ENCODE measurements at regions not wholly inside any gene's neighbourhood (a gene's known extent, or its start where the extent isn't known, plus 50 kb on each side); places are given as distances from the start of the nearest gene placed in this dataset.

DNA sequence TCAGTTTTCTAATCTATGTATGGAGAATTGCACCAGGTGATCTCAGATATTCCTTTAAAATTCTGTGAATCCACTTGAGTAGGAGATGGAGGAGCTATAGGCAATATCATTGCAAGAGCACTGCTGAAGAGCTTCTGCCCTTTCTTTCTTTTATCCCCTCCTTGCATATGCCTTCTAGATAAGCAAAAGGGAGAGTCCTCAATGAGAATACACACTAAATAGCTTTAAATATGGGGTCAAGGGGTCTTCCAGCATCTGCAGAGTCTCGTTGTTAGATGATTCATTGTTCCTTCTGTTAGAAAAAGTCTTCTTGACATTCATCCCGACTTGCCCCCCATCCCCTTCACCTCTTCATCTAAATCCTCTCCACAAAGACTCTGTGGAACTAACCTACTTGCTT lies 156.1 kb downstream of the PIK3R1 start:
- H3K4me3 ChIP-seq (ENCODE audit: control insufficient read depth in 1 of 7, extremely low read depth in 1 of 7, insufficient read depth in 4 of 7, low read depth in 2 of 7, low read length in 6 of 7): no peak overlapping the region
- no peak overlapping the region for H3K27ac ChIP-seq (ENCODE audit: insufficient read depth in 1 of 2, low read depth in 1 of 2, low read length in 2 of 2, poor library complexity in 1 of 2, severe bottlenecking in 2 of 2)
- CTCF ChIA-PET: interaction anchor here (1.0 to 1.2 kb wide), 2 partner anchors 9 to 46 kb away, joined by 3 read pairs; no protein-coding TSS in a partner anchor

DNA sequence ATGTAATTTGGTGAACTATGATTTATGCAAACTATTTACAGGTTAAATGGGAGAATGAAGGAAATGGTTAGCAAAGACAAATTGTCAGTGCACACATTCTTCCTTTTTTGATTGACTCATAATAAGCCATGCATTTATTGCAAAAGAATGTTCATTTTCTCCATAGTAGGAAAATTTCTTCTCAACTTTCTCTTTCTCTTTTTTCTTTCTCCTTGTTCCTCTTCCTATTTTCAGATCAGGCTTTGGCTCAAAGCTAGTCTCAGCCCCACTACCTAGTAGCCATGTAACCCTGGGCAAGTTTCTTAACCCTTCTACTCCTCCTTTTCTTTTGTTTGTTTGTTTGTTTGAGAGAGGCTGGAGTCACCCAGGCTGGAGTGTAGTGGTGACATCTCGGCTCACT lies 156.6 kb downstream of the PIK3R1 start:
- Histone ChIP-seq H3K36me3 (ENCODE audit: control insufficient read depth in 4 of 4, insufficient read depth in 4 of 4, low read length in 3 of 4) (no peaks in the 10 kb centered on the region), H3K9me3 (ENCODE audit: control extremely low read depth in 1 of 5, control insufficient read depth in 4 of 5, insufficient read depth in 2 of 5, low read depth in 1 of 5, low read length in 4 of 5) (no peaks in the 10 kb centered on the region), H3K27me3 (replicated peaks in 2 of 5; ENCODE audit: control insufficient read depth in 4 of 5, insufficient read depth in 5 of 5, low read length in 4 of 5) (no peaks in the 10 kb centered on the region), H3K4me3 (ENCODE audit: control insufficient read depth in 1 of 7, extremely low read depth in 1 of 7, insufficient read depth in 4 of 7, low read depth in 2 of 7, low read length in 6 of 7) (no peak overlapping the region), H3K27ac (ENCODE audit: insufficient read depth in 1 of 2, low read depth in 1 of 2, low read length in 2 of 2, poor library complexity in 1 of 2, severe bottlenecking in 2 of 2) (no peak overlapping the region), H3K4me1 (ENCODE audit: control extremely low read depth in 1 of 4, control insufficient read depth in 4 of 4, insufficient read depth in 4 of 4, low read length in 3 of 4) (peaks cover 4 to 22% (median 12%) of the 10 kb centered on the region in 4 experiments)
- ChIA-PET POLR2A (interaction anchor here (0.7 kb wide), 1 partner anchor 180 kb away, joined by 4 read pairs; no protein-coding TSS in a partner anchor), CTCF (interaction anchor here (1.2 kb wide), 1 partner anchor 46 kb away, joined by 3 read pairs; no protein-coding TSS in a partner anchor)
- no peak for DNase-seq
- 100% methylated on average over 1 of the region's 1 CpG for WGBS (ENCODE audit: insufficient coverage)

More for the DNA sequence above, 156.1 kb downstream of the PIK3R1 start:
- no peak for DNase-seq
- no peaks in the 10 kb centered on the region for H3K9me3 ChIP-seq (ENCODE audit: control extremely low read depth in 1 of 5, control insufficient read depth in 4 of 5, insufficient read depth in 2 of 5, low read depth in 1 of 5, low read length in 4 of 5)
- POLR2A ChIA-PET: no interaction called here
- peaks cover 4 to 18% (median 12%) of the 10 kb centered on the region in 4 experiments for H3K4me1 ChIP-seq (ENCODE audit: control extremely low read depth in 1 of 4, control insufficient read depth in 4 of 4, insufficient read depth in 4 of 4, low read length in 3 of 4)
- no peaks in the 10 kb centered on the region for H3K27me3 ChIP-seq (replicated peaks in 2 of 5; ENCODE audit: control insufficient read depth in 4 of 5, insufficient read depth in 5 of 5, low read length in 4 of 5)
- H3K36me3 ChIP-seq (ENCODE audit: control insufficient read depth in 4 of 4, insufficient read depth in 4 of 4, low read length in 3 of 4): no peaks in the 10 kb centered on the region
- 100% methylated on average over 2 of the region's 2 CpGs for WGBS (ENCODE audit: insufficient coverage)

DNA sequence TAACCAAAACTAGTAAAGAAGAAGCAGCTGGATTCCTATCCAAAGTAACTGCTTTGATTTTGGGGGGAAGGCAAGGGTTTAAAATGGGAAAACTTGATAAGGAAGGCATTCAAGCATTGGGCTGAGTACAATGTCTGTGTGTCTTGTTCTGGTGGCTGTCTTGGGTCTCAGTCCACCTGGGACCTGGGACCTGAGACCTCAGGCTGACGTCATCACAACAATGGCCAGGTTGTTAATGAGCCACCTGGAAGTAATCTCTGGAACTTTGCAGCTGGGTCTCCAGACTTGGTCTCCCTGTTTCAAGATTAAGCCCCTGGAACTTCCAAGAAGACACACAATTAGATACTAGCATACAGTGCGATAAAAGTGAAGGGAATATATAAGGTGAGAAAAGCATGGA lies 157.5 kb downstream of the PIK3R1 start:
- POLR2A ChIA-PET: no interaction called here
- DNase-seq: no peak
- Histone ChIP-seq H3K27ac (ENCODE audit: insufficient read depth in 1 of 2, low read depth in 1 of 2, low read length in 2 of 2, poor library complexity in 1 of 2, severe bottlenecking in 2 of 2) (no peak overlapping the region), H3K9me3 (ENCODE audit: control extremely low read depth in 1 of 5, control insufficient read depth in 4 of 5, insufficient read depth in 2 of 5, low read depth in 1 of 5, low read length in 4 of 5) (no peaks in the 10 kb centered on the region), H3K4me1 (ENCODE audit: control extremely low read depth in 1 of 4, control insufficient read depth in 4 of 4, insufficient read depth in 4 of 4, low read length in 3 of 4) (peaks cover 10 to 28% (median 18%) of the 10 kb centered on the region in 4 experiments), H3K36me3 (ENCODE audit: control insufficient read depth in 4 of 4, insufficient read depth in 4 of 4, low read length in 3 of 4) (no peaks in the 10 kb centered on the region), H3K4me3 (ENCODE audit: control insufficient read depth in 1 of 7, extremely low read depth in 1 of 7, insufficient read depth in 4 of 7, low read depth in 2 of 7, low read length in 6 of 7) (no peak overlapping the region), H3K27me3 (replicated peaks in 2 of 5; ENCODE audit: control insufficient read depth in 4 of 5, insufficient read depth in 5 of 5, low read length in 4 of 5) (no peaks in the 10 kb centered on the region)
- CTCF ChIA-PET: no interaction called here
- 100% methylated on average over 1 of the region's 2 CpGs for WGBS (ENCODE audit: insufficient coverage)

DNA sequence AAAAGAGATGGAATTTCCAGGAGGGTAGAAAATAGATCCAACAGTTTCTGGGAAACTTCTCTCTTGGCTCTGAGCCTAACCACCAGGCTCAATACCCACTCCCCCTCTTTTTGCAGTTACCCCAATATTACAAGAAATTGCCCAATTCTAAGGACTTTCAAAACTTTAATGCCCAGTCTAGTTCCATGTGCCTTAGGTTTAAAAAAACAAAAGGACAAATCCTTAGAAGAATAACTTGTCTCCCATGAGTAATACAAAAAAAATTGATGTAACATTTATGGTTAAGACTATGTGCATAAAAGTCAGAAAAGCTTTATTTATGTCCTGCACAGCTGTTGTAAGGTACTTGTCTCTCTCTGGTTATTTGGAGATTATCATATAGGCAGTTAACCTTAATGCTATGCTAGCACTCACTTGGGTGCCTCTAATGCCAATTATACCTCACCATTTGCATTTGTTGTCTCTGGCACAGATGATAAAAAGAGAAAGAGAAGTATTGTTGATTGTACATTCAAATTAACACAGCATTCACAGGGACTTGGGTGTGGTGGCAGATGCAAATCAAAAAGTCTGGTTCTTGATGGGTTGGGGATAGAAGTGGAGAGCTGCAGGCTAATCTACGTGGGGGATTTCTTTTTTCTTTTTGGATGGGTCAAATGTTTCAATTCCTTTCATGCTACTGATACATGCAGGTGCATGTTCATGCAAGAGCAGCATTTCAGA lies 159.4 kb downstream of the PIK3R1 start:
- Histone ChIP-seq H3K27ac (ENCODE audit: insufficient read depth in 1 of 2, low read depth in 1 of 2, low read length in 2 of 2, poor library complexity in 1 of 2, severe bottlenecking in 2 of 2) (no peak overlapping the region), H3K4me1 (ENCODE audit: control extremely low read depth in 1 of 4, control insufficient read depth in 4 of 4, insufficient read depth in 4 of 4, low read length in 3 of 4) (peaks cover 12 to 30% (median 23%) of the 10 kb centered on the region in 4 experiments), H3K4me3 (ENCODE audit: control insufficient read depth in 1 of 7, extremely low read depth in 1 of 7, insufficient read depth in 4 of 7, low read depth in 2 of 7, low read length in 6 of 7) (no peak overlapping the region), H3K36me3 (ENCODE audit: control insufficient read depth in 4 of 4, insufficient read depth in 4 of 4, low read length in 3 of 4) (no peaks in the 10 kb centered on the region), H3K9me3 (ENCODE audit: control extremely low read depth in 1 of 5, control insufficient read depth in 4 of 5, insufficient read depth in 2 of 5, low read depth in 1 of 5, low read length in 4 of 5) (no peaks in the 10 kb centered on the region), H3K27me3 (replicated peaks in 2 of 5; ENCODE audit: control insufficient read depth in 4 of 5, insufficient read depth in 5 of 5, low read length in 4 of 5) (no peaks in the 10 kb centered on the region)
- no peak for DNase-seq
- POLR2A ChIA-PET: no interaction called here
- WGBS (ENCODE audit: insufficient coverage): no CpG with 5 or more reads among the region's 1 CpG
- CTCF ChIA-PET: interaction anchor here (0.6 kb wide), 1 partner anchor 12 kb away, joined by 3 read pairs; no protein-coding TSS in a partner anchor

DNA sequence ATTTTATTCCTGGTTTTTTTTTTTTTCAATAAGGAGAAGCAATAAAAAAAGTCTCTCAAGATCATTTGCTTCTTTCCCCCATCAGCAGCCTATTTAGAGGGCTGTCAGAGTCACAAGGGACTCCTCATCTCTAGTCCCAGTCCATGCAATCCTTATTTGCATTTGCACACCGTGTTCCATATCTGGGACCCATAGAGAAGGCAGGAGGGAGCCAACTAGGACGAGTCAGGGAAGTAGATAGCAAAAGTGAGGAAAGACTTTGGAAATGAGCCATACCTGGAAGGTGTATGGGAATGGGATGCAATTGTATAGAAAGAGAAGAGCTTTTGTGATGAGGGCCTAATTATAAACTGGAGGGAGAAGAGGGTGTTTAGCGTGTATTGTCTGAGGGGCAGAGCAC lies 160.0 kb downstream of the PIK3R1 start:
- no peak overlapping the region for H3K27ac ChIP-seq (ENCODE audit: insufficient read depth in 1 of 2, low read depth in 1 of 2, low read length in 2 of 2, poor library complexity in 1 of 2, severe bottlenecking in 2 of 2)
- no peaks in the 10 kb centered on the region for H3K27me3 ChIP-seq (replicated peaks in 2 of 5; ENCODE audit: control insufficient read depth in 4 of 5, insufficient read depth in 5 of 5, low read length in 4 of 5)
- DNase-seq: no peak
- H3K9me3 ChIP-seq (ENCODE audit: control extremely low read depth in 1 of 5, control insufficient read depth in 4 of 5, insufficient read depth in 2 of 5, low read depth in 1 of 5, low read length in 4 of 5): no peaks in the 10 kb centered on the region
- ChIA-PET CTCF (no interaction called here), POLR2A (no interaction called here)
- no peak overlapping the region for H3K4me3 ChIP-seq (ENCODE audit: control insufficient read depth in 1 of 7, extremely low read depth in 1 of 7, insufficient read depth in 4 of 7, low read depth in 2 of 7, low read length in 6 of 7)
- peaks cover 14 to 33% (median 27%) of the 10 kb centered on the region in 4 experiments for H3K4me1 ChIP-seq (ENCODE audit: control extremely low read depth in 1 of 4, control insufficient read depth in 4 of 4, insufficient read depth in 4 of 4, low read length in 3 of 4)
- 100% methylated on average over 3 of the region's 3 CpGs for WGBS (ENCODE audit: insufficient coverage)
- no peaks in the 10 kb centered on the region for H3K36me3 ChIP-seq (ENCODE audit: control insufficient read depth in 4 of 4, insufficient read depth in 4 of 4, low read length in 3 of 4)

DNA sequence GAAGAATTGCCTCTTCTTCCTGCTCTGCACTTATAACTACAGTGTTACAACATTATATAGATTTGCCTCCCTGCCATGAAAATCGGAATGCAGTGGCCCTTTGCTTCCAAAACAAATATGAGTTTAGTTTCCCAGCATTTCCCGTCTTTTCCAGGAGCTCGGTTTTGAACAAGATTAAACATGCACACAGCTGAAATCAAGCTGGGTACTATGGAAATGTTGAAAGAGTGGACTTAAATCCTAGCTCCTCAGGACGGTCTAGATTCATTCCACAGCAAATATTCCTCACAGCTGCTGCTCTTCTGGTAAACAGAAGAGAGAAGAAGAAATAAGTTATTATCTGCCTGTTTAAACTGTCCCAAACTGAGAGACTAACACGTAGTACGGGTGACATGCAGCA lies 161.4 kb downstream of the PIK3R1 start:
- Histone ChIP-seq H3K4me1 (ENCODE audit: control extremely low read depth in 1 of 4, control insufficient read depth in 4 of 4, insufficient read depth in 4 of 4, low read length in 3 of 4) (peaks cover 22 to 45% (median 40%) of the 10 kb centered on the region in 4 experiments), H3K27me3 (replicated peaks in 2 of 5; ENCODE audit: control insufficient read depth in 4 of 5, insufficient read depth in 5 of 5, low read length in 4 of 5) (no peaks in the 10 kb centered on the region), H3K9me3 (ENCODE audit: control extremely low read depth in 1 of 5, control insufficient read depth in 4 of 5, insufficient read depth in 2 of 5, low read depth in 1 of 5, low read length in 4 of 5) (no peaks in the 10 kb centered on the region), H3K27ac (ENCODE audit: insufficient read depth in 1 of 2, low read depth in 1 of 2, low read length in 2 of 2, poor library complexity in 1 of 2, severe bottlenecking in 2 of 2) (no peak overlapping the region), H3K4me3 (ENCODE audit: control insufficient read depth in 1 of 7, extremely low read depth in 1 of 7, insufficient read depth in 4 of 7, low read depth in 2 of 7, low read length in 6 of 7) (no peak overlapping the region), H3K36me3 (ENCODE audit: control insufficient read depth in 4 of 4, insufficient read depth in 4 of 4, low read length in 3 of 4) (no peaks in the 10 kb centered on the region)
- WGBS (ENCODE audit: insufficient coverage): 88% methylated on average over 4 of the region's 6 CpGs
- DNase-seq: no peak
- ChIA-PET POLR2A (no interaction called here), CTCF (interaction anchor here (1.2 to 1.3 kb wide), 2 partner anchors 17 to 46 kb away, joined by 4 read pairs; no protein-coding TSS in a partner anchor)

GRCh38 chr5:68377733-68378132 lies 162.2 kb downstream of the PIK3R1 start:
- no peaks in the 10 kb centered on the region for H3K27me3 ChIP-seq (replicated peaks in 2 of 5; ENCODE audit: control insufficient read depth in 4 of 5, insufficient read depth in 5 of 5, low read length in 4 of 5)
- H3K4me1 ChIP-seq (ENCODE audit: control extremely low read depth in 1 of 4, control insufficient read depth in 4 of 4, insufficient read depth in 4 of 4, low read length in 3 of 4): peaks cover 27 to 52% (median 44%) of the 10 kb centered on the region in 4 experiments
- no peak overlapping the region for H3K27ac ChIP-seq (ENCODE audit: insufficient read depth in 1 of 2, low read depth in 1 of 2, low read length in 2 of 2, poor library complexity in 1 of 2, severe bottlenecking in 2 of 2)
- DNase-seq: no peak
- H3K36me3 ChIP-seq (ENCODE audit: control insufficient read depth in 4 of 4, insufficient read depth in 4 of 4, low read length in 3 of 4): no peaks in the 10 kb centered on the region
- ChIA-PET POLR2A (no interaction called here), CTCF (interaction anchor here (0.9 kb wide), 1 partner anchor 49 kb away, joined by 3 read pairs; no protein-coding TSS in a partner anchor)
- WGBS (ENCODE audit: insufficient coverage): 100% methylated on average over 3 of the region's 4 CpGs
- no peaks in the 10 kb centered on the region for H3K9me3 ChIP-seq (ENCODE audit: control extremely low read depth in 1 of 5, control insufficient read depth in 4 of 5, insufficient read depth in 2 of 5, low read depth in 1 of 5, low read length in 4 of 5)
- no peak overlapping the region for H3K4me3 ChIP-seq (ENCODE audit: control insufficient read depth in 1 of 7, extremely low read depth in 1 of 7, insufficient read depth in 4 of 7, low read depth in 2 of 7, low read length in 6 of 7)

Measured in common myeloid progenitor, CD34-positive (primary cell).